CD4-positive, alpha-beta T cell treated with Interleukin-12 subunit alpha and Interleukin-12 subunit beta, for 1 hour (primary cell): ENCODE measurements at regions not wholly inside any gene's neighbourhood (a gene's known extent, or its start where the extent isn't known, plus 50 kb on each side); places are given as distances from the start of the nearest gene placed in this dataset.
A peak's percentile ranks its signal among the peaks of the same experiment; 100 is the strongest.
"Not testable (repeated sequence)": the region's sequence is repeated elsewhere in the genome, so short reads cannot be mapped to it uniquely, and the experiment has no call there.

Source experiments
- DNase-seq: peaks from one replicate; pipeline ENCODE4 v3.0.0-alpha.2; 2020

DNA sequence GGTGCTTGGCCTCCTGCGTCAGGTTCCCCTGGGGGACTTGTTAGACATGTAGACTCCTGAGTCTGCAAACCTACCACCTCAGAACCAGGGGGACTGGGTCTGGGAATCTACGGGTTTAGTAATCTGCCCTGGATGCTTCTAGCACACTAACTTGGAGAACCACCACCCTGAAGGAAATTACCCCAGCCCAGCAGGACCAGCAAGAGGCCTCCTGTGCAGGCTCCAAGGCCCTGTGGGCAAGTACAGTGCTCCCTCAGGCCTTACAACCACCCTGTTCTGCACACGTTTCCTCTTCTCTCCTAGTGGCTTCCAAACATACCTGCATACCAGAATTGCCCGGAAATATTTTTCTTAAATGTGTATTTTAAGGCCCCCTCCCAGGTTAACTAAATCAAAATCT lies 423.0 kb downstream of the FUT8 start:
- no peak for DNase-seq

DNA sequence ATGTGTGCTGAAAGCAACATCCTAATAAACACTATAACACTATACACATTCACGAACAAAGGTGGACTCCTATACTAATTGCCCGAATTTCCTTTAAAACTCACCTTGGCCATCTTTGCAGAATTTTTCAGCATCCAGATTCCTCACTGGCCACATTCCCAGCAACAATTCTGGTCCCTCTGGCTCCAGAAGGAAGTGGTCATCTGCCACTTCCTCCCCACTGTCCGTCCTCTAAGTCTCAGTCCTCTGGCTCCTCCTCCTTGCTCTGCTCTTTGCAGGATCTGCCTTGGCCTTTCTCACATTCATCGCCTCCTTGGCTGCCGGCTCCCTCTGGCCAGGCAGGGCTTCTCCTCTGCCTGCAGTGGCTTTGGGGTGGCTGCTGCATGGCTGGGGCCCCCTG lies 426.0 kb downstream of the FUT8 start:
- no peak for DNase-seq

DNA sequence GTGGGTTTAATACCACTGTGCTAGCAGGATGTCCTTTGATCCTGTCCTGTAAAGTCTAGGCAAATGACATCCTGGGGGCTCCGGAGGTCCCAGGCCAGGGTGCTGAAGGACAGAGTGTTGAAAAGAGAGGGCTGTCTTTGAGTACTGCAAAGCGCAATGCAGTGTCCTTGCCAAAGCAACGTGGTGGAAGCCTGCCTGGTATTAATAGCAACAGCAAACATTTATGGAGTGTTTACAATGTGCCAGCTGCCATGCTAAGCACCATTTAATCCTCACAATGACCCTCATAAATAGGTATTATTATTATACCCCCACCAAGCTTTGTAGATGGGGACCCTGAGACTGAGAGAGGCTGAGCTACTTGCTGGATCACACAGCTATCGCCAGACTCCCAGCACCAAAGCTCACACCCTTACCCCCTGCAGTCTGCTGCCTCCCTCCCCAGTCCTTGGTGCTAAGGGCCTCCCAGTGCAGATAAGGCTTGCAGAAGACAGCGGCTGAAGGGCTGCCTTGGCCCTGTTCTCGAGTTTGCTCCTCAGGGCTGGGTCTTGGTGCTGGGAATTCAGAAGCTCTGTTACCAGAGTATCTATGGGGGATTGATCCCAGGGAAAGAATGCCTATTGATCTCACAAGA lies 427.7 kb downstream of the FUT8 start:
- no peak for DNase-seq

DNA sequence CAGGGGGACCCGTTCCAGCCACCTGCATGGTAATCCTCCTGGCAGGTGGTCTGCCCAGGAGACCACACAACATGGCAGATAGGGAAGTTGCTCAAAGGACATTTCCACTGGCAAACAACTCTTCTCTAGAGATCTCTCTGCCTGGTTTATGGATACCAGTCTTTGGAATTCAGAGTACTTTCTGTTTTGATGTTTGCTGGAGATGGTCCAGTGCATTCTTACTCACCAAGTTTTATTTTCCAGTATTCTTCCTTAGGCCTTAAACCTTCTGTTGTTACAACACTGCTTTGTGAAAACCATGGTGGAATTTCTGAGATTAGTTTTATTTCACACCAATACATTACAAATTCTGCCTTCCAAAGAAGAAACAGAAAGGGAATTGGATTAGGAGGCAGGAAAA lies 428.3 kb downstream of the FUT8 start:
- DNase-seq: no peak

DNA sequence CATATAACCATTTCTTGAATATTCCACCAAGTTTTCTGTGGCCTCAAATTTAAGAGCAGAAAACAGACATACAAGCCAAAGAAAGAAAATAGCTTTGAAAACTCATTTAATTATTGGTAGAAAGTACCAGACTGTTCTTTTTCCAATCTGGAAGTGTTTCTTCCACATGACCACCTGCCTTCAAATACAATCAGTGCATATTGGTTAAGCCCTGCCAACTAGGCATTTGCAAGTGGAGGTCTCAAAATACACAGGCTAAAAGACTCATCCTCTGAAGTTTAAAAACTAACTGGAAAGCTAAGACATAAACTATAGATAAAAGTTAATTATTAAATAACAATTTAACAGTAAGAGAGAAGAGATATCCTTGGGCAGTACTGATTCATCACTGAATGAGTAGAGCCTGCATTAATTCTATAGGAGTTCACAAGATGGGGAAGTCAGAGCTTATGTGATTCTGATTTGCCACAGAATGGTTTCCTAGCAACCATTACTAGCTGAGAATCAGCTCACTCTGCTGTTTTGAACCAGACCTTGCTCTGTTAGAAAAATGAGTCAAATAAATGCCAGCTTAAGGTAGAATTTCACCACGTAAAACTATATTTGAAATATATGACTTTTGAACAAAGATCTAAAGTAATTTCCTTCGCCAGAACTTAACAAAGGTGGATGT lies 433.8 kb downstream of the FUT8 start:
- DNase-seq: peak; percentile 70

DNA sequence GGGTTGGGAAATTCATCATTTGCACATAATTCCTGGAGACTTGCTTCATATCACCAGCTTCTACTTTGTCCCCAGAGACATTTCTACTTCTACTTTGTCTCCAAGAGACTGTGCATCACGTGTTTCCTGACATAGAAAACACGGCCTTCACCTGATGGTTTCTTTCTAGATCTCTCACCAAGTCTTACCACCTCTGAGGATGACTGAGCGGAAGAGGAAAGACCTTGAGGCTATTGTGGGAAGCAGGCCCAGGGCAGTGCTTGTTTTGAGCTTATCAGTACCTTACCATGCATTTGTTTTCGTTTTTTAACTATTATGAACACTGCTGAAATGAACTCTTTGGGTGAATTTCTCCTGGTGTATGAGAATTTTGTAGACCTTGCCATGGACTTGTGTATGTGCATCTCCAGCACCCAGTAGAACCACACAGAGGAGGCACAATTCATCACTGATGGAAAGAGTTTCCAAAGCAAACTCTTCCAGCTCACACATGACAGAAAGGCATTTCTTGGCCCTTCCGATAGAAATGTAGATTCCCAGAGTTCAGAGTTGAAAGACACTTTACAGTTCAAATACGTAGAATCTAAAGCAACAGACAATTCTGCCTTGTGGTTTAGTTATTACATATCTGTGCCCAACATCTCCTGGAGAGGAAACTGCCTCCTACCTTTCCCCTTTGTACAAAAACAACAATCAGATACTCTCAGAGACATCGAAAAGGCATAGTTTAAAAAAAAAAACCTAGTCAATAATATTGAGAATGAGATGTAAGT lies 434.7 kb downstream of the FUT8 start:
- peak; percentile 86 for DNase-seq

DNA sequence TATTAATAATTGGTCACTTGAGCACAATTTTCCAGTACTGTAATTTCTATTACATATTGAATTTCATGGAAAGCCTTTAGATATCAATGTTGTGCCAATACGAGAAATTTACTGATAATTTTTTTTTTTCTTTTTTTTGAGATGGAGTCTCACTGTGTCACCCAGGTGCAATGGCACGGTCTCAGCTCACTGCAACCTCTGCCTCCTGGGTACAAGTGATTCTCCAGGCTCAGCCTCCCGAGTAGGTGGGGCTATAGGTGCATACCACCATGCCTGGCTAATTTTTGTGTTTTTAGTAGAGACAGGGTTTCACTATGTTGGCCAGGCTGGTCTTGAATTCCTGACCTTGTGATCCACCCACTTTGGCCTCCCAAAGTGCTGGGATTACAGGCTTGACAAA lies 435.4 kb downstream of the FUT8 start:
- not testable (repeated sequence) for DNase-seq

DNA sequence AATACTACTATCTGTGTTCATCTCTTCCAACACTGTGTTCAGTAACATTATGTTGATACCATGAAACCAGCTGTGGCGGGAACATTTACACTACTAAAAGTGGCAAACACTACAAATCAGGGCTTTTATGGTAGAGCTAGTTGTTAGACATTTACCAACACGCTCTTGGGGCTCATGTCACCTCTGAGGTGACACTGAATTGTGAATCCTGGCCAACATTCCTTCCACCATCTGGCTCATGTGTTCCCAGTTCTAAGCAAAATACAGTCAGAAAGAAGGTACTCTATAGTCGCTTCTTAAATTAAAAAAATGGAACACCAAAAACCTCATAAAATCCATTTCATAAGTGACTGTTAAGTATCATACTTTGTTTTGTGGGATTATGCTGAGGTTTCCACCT lies 436.6 kb downstream of the FUT8 start:
- DNase-seq: no peak

DNA sequence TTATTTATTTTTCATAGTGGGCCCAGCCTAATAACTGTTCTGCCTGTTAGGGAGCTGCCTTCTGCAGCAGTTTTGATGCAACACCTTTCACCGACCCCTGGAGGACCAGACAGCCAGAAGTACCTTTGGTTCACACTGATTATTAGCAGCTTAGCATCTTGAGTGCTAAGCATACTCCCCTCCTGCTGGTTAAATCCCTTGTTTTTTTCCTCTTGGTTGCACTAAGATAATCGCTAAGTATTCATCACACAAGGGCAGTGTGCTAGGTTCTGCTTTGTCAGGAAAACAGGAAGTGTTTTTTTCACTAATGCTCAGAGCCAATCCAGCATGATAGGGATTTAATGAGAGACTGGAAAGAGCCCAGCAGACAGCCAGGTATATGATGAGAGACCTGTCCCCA lies 437.0 kb downstream of the FUT8 start:
- DNase-seq: no peak

DNA sequence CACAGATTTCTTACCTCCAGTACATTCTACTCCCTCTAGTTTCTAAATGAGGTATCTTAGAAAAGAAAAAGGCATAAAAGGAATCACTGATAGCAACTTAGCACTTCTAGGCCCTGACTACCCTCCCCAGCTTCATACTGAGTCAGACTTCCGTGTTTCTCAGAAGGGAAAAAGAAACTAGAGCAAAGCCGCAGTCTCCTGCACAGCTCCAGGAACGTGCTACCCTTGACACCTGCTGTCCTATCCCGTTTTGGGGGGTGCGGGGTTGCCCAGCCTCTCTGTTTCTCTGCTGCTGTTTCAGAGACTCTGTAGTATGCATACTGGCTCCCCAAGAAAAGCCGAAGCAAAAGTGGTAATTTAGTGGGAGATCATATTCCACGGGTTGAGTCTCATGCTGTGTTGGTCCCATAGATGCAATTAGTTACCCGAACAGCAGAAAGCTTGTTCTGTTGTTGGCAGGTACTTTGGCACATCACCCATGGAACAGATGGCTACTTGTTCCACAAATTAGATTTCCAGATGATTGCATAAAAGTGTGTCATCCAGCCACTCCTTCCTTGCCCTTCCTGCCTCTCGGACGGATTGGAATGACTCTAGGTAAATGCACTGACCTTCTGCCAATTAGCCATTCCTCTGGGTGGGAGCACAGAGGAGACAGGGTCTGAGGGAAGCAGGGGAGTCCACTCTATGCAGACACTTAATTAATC lies 438.1 kb downstream of the FUT8 start:
- peak; percentile 73 for DNase-seq

DNA sequence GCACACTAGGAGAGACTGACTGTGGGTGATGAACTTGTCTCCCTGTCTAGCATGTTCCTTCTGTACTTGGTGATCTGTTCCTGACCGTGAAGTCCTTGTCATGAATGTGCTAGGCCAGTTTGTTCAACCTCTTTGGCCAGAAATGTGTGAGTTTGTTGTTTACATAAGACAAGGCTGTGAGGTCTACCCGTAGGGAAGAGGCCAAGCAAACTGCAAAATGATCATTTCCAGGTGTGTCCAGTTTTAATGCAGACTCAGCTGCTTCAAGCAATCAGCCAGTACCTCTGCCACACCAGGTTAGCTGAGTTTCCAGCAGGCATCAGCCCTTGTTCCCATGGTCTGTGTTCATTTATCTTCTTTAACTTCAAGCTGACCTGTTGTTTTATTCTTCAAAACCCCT lies 440.2 kb downstream of the FUT8 start:
- DNase-seq: no peak

DNA sequence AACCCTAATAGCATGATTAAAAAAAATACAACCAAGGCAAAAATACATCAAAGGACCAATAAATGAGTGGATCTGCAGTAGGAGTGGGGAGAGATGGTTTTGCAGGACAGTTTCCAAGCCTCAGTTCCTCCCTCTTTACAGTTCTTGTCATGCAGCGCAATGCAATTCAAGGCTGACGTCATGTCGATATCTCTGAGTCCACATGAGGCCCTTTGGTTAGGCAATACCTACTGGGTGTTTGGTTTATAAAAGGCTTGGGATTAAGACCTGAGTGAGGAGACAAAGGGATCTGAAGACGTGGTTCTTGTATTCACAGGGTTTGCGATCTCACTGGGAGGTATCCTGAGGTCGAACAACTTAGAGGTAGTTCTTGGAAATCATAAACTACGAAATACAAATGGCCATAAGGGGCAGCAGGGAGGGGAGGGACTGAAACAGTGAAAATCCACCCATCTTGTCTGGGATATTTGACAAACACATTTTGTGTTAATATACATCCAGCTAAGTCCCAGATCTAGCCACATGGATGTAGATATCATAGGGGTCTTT lies 441.0 kb downstream of the FUT8 start:
- DNase-seq: no peak

DNA sequence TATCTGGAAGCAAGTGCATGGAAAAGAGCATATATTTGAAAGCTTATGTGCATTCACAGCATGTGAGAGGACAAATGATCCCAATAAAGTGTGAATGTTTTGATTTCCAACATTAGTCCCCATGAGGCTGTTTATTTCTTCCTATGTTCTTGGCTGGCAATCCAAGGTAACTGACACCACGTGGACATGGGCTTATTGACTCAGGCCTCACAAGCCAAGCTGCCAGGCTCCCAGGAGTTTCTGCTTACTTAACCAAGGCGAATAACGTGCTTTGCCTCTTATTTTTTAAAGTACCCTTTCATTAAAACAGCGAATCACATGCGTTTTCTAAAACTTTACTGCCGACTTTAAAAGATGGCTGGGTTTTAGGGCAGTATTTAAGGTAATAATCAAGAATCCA lies 441.7 kb downstream of the FUT8 start:
- DNase-seq: no peak

DNA sequence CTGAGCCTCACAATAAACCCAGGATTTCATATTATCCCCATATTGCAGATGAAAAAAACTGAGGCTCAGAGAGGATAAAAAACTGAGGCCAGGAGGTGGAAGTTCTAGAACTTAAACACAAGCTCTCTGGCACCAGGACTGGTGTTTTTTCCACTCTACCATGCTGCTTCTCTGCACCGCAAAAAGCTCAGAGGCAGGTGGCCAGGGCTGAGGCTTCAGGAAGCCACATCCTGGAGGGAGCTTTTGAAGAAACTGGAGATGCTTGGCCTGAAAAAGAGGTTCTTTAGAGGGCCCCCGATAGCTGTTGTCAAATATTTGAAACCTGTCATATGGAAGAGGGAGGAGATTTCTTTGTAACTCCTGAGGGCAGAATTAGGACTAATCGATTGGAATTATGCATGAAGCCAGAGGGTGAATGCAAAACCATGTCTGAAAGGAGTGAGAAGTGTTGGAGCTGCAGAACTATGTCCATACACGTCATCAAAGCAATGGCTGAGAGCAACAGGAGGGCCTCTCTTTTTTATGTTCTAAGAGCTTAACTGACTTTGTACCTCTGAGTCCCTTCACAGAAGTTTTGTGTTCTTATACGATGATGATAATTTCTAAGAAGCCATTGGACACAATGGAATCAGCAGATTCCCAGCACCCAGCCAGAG lies 448.6 kb downstream of the FUT8 start:
- DNase-seq: peak; percentile 31

DNA sequence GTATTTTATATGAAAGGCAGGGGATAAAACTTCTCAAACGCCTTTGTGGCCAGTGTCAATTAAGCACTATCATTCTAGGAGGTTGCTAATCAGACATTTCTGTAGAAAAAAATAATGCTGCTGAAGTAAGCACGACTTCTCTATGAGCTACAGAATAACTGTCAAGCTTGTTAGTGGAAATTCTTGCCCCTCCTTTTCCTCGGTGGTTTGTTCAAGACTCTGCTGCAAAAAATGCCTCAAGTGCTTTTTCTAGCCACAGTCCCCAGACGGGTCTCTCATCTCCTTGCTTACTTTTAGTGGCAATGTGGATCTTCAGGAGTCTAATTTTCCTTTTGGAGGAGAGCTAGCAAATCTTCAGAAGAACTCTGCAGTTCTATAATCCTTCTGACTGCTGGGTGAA lies 452.0 kb downstream of the FUT8 start:
- no peak for DNase-seq

DNA sequence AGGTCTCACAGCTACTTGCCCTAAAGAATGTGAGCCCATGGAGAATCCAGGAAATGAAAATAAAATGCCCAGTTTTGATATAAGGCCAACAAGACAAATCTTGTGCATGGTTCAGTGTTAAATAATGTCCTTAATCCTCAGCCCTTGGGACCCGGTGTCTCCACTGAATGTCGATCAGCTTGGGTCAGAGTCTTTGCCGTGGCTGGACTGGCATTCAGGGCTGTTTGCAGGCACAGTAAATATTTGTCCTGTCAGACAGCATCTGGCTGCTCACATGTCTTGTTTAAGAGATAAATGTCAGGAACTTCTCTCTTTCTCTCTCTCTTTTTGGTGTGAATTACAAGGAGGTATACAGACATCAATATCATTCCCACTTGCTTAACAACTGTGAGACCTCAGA lies 452.5 kb downstream of the FUT8 start:
- DNase-seq: no peak

DNA sequence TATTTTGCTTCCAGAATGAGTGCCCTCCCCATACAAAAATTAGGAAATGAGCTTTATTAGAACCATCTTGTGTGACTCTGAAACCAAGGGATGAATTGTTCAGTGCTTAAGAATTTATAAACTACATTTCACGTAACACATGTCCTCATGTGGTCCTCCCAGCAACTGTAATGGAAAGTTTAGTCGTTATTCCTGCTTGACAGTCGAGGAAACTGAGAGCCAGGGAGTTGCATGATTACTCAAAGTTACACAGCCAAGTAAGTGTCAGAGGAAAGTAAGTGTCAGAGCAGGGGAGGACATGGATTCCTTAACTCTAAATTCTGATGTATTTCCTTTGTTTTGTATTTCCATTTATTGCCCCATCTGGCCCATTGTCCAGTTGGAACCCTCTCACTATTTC lies 453.9 kb downstream of the FUT8 start:
- DNase-seq: no peak

DNA sequence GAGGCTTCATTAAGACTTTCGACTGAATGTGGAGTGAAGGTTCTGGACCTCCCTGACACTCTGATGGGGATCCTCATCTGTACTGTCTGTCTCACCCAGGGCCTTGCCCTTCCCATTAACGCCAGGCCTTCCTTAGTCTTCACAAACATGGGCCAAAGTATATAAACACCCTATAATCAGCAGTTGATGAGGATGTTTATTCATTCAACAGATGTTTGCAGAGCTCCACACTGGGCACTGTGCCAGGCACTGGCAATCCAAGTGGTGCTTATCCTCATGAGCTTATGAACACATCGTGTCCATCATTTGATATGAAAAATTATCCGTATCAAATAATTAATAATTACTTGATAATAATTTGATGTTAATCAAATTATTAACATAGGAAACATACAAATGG lies 454.4 kb downstream of the FUT8 start:
- no peak for DNase-seq

DNA sequence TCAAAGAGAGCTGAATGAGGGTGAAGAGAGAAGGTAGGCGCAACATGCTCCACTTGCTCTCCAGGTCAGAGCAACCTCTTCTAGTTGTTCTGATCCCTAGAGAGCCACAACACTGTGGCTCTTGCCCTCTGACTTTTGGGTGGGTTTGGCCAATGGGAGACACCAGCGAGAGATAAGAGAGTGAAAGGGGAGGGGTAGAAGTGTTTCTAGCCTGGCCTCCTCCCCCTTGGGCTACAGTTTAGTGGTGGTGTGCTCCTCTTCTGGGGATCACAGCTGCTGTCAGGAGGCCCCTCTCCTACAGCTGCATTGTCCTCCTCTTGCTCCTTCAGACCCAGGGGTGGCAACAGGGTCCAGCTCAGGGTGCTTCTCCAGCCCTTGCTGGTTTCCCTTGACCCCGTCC lies 454.8 kb downstream of the FUT8 start:
- DNase-seq: no peak

DNA sequence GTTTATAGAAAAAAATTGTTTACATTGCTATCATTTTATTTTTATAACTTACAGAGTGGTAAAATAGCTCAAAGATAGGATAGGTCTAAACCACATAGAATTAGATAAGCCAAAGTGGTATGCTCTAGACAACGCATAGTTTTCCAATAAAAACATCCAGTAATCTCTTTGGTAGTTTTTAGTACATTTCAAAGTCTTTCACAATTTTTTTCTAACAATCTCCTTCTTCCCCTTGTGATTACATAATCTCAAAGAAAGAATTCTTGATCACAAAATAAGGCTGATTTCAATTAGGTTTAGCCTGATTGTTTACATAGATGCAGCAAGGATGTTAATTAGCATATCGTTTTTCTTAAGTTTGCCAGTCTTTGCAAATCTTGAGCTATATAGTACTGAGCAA lies 460.0 kb downstream of the FUT8 start:
- no peak for DNase-seq

DNA sequence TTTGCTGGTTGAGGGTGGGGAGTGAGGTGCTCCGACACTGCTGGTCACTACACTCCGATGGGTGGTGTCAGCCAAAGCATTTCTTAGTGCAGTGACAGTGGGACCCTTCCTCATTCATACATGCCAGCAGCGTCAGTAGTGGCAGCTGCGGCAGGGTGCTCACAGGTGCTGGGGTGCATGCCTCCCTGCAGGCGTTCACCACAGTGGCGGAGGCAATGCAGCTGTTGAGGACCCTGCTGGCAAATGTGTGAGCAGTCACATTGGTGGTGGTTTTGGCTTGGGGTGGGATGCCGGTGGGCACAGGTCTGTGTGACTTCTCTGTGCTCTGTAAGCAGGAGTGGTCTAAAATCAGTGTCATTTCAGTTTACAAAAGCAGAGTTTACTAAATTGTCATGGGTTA lies 464.6 kb downstream of the FUT8 start:
- DNase-seq: no peak

DNA sequence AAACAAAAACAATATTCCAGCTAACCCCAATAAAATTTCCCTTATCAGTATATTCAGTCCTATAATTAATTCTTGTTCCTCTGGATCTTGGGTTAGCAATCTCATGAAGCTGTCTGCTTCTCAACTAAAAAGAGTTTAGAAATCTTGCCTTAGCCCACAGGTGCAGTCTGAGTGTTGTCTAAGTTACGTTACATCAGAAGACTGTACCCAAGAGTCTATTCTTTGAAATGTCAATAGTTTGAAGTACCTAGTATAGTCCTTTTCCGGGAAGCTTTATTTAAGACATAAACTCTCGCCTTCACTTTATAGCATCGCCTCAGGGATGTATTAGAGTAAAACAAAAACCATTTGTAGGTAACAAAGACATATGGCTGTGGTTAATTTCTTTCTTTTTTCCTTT lies 465.1 kb downstream of the FUT8 start:
- no peak for DNase-seq

DNA sequence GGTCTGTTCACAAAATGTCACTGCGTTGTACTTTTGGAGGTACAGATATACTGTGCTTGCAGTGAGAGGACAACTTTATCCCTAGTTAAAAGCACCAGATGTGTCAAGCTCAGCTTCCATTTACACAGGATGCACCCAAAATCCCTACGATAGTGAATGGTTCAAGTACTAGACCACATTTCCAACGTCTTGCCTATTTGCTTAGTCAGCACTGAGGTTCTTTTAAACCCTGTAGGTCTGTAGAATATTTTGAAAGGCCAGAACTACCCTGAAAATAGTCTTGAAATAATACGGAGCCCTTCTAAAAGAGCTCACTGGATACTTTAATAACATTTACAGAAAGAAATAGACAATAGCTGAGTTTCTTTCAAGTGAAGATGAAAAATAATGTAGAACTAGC lies 466.1 kb downstream of the FUT8 start:
- no peak for DNase-seq
